LNCaP clone FGC (cell line): ENCODE measurements at regions not wholly inside any gene's neighbourhood (a gene's known extent, or its start where the extent isn't known, plus 50 kb on each side); places are given as distances from the start of the nearest gene placed in this dataset.

Experiments
- DNase-seq: peaks from one replicate; pipeline ENCODE4 v3.0.0-alpha.2; 2011; ENCODE audit warnings: low read depth
- H3K4me3 ChIP-seq: 2 replicates; pipeline ENCODE4 v1.5.1; 2011; ENCODE audit warnings: mild to moderate bottlenecking, low read depth, low read length, control low read depth
- CTCF ChIP-seq: IDR thresholded peaks from 2 replicates; pipeline ENCODE4 v1.5.1; 2012; ENCODE audit warnings: mild to moderate bottlenecking; ENCODE audit not compliant: control insufficient read depth, insufficient read depth; ENCODE audit errors: extremely low read depth

GRCh38 chr4:46442963-46443362 is 53.0 kb upstream of the GABRA2 start:
- no peak overlapping the region for H3K4me3 ChIP-seq
- DNase-seq = no peak
- TF ChIP-seq CTCF = no peak

GRCh38 chr4:46441136-46441859 is 51.4 kb upstream of the GABRA2 start:
- no peak for TF ChIP-seq CTCF
- DNase-seq = no peak
- no peak overlapping the region for H3K4me3 ChIP-seq
